PC-9 (cell line): ENCODE measurements at regions not wholly inside any gene's neighbourhood (a gene's known extent, or its start where the extent isn't known, plus 50 kb on each side); places are given as distances from the start of the nearest gene placed in this dataset.

ENCODE experiments used
- BruUV-seq: library from RNA; stranded (reverse); fragments of 400-500 nt; replicated peaks from 2 replicates; lab custom pipeline; 2021; lab: Mats Ljungman, UMichigan
- CTCF ChIA-PET: fragments of 300-600 bp; sonication (Branson Sonifier 250); formaldehyde crosslinking; loops from one replicate; lab custom pipeline; 2022; ENCODE audit warnings: antibody characterized with exemption; lab: Charles Lee
- POLR2A ChIA-PET: fragments of 300-600 bp; sonication (Branson Sonifier 250); formaldehyde crosslinking; loops from one replicate; lab custom pipeline; 2022; ENCODE audit warnings: antibody characterized with exemption; ENCODE audit not compliant: unreplicated experiment; lab: Charles Lee
- DNase-seq, 2 experiments: peaks; one replicate each; pipeline versions ENCODE4 v3.0.0 to v3.0.0-alpha.2; 2015 to 2022; ENCODE audit warnings: mixed read lengths in 1 of 2
- H2AFZ ChIP-seq: fragments of 200-600 bp; sonication (generic); 2 replicates; pipeline ENCODE4 v1.8.1; 2017; ENCODE audit warnings: antibody characterized with exemption
- H3F3A ChIP-seq: fragments of 200-600 bp; sonication (generic); 2 replicates; pipeline ENCODE4 v1.8.1; 2017; ENCODE audit warnings: antibody characterized with exemption, mild to moderate bottlenecking, low read depth; ENCODE audit not compliant: insufficient read depth
- H3K27ac ChIP-seq: fragments of 200-600 bp; sonication (generic); 2 replicates; pipeline ENCODE4 v1.6.1; 2016; ENCODE audit warnings: mixed run types
- H3K27me3 ChIP-seq: fragments of 200-600 bp; sonication (generic); 2 replicates; pipeline ENCODE4 v1.6.1; 2016; ENCODE audit warnings: low read depth, mixed run types; ENCODE audit not compliant: insufficient read depth
- H3K36me3 ChIP-seq: fragments of 200-600 bp; sonication (generic); 2 replicates; pipeline ENCODE4 v1.6.1; 2016; ENCODE audit warnings: low read depth, mixed run types
- H3K4me1 ChIP-seq: fragments of 200-600 bp; sonication (generic); replicated peaks from 2 replicates; pipeline ENCODE4 v1.6.1; 2016; ENCODE audit warnings: mixed run types; ENCODE audit not compliant: insufficient read depth
- H3K4me2 ChIP-seq: fragments of 200-600 bp; sonication (generic); 2 replicates; pipeline ENCODE4 v1.6.1; 2017; ENCODE audit warnings: mixed run types
- H3K4me3 ChIP-seq: fragments of 200-600 bp; sonication (generic); 2 replicates; pipeline ENCODE4 v1.6.1; 2016; ENCODE audit warnings: mixed run types
- H3K79me2 ChIP-seq: fragments of 200-600 bp; sonication (generic); 2 replicates; pipeline ENCODE4 v1.6.1; 2017; ENCODE audit warnings: low read depth, mixed run types
- H3K9me2 ChIP-seq: fragments of 200-600 bp; sonication (generic); 2 replicates; pipeline ENCODE4 v1.8.1; 2017; ENCODE audit warnings: mild to moderate bottlenecking; ENCODE audit not compliant: insufficient read depth
- H3K9me3 ChIP-seq: fragments of 200-600 bp; sonication (generic); 2 replicates; pipeline ENCODE4 v1.8.1; 2016; ENCODE audit warnings: low read depth; ENCODE audit not compliant: insufficient read depth
- H4K20me1 ChIP-seq: fragments of 200-600 bp; sonication (generic); 2 replicates; pipeline ENCODE4 v1.8.1; 2017; ENCODE audit not compliant: insufficient read depth
- EZH2 ChIP-seq: fragments of 200-600 bp; sonication (generic); IDR thresholded peaks from 2 replicates; pipeline ENCODE4 v1.8.0; 2017; ENCODE audit warnings: antibody characterized with exemption, low read depth
- intact Hi-C: fragments of 100-400 bp; cut with micrococcal nuclease; formaldehyde crosslinking; loops from one replicate; pipeline ENCODE4 v1.10.0; 2022; ENCODE audit not compliant: unreplicated experiment
- TF ChIP-seq, protein P1 (sequence below): fragments of 200-600 bp; sonication (generic); conservative IDR thresholded peaks from 2 replicates; pipeline ENCODE4 v1.6.1; 2017; ENCODE audit warnings: mixed run types, antibody characterized with exemption, mild to moderate bottlenecking, moderate library complexity

DNA sequence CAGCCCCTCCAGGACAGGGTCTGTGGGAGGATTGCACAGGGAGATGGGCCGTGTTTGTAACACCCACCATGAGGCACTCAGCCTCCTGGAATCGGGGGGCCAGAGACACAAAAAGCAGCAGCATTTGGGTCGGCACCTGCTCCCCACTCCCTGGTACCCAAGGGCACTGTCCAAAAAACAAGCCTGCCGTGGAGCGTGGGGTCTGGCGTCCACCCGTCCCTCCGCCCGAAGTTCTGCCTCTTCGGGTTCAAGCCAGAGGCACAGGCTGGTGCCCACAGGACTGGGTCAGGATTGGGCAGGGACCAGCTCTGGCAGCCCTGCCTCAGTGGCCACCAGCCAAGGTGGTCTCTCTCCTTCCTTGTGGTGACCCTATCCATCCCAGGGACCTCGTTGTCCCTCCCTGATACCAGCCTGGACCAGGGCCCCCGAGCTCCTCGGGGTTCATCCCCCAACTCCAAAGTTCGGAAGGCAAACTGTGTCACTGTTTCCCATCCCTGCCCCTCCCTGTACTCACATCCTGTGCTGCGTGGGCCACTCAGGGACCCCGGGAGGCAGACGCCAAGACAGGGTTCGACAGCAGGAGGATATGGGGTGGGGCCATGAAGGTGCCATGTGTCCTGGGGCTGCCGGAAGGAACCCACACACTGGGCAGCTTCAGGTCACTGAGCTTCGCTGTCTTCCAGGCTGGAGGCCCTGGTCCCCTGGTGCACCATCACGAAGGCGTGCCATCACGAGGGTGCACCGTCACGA, 126.0 kb upstream of the HDAC4 start:
- Histone ChIP-seq H3K4me3 (no peak overlapping the region), H3F3A (no peaks in the 10 kb centered on the region), H3K9me3 (no peaks in the 10 kb centered on the region), H3K4me1 (no peaks in the 10 kb centered on the region), H4K20me1 (no peaks in the 10 kb centered on the region), H3K27me3 (peaks cover 91% of the 10 kb centered on the region), H2AFZ (no peak overlapping the region), H3K79me2 (no peaks in the 10 kb centered on the region), H3K27ac (no peak overlapping the region), H3K4me2 (no peak overlapping the region), H3K36me3 (no peaks in the 10 kb centered on the region), H3K9me2 (no peaks in the 10 kb centered on the region)
- TF ChIP-seq, protein P1, sequence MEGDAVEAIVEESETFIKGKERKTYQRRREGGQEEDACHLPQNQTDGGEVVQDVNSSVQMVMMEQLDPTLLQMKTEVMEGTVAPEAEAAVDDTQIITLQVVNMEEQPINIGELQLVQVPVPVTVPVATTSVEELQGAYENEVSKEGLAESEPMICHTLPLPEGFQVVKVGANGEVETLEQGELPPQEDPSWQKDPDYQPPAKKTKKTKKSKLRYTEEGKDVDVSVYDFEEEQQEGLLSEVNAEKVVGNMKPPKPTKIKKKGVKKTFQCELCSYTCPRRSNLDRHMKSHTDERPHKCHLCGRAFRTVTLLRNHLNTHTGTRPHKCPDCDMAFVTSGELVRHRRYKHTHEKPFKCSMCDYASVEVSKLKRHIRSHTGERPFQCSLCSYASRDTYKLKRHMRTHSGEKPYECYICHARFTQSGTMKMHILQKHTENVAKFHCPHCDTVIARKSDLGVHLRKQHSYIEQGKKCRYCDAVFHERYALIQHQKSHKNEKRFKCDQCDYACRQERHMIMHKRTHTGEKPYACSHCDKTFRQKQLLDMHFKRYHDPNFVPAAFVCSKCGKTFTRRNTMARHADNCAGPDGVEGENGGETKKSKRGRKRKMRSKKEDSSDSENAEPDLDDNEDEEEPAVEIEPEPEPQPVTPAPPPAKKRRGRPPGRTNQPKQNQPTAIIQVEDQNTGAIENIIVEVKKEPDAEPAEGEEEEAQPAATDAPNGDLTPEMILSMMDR = no peak
- no peak for TF ChIP-seq EZH2
- ChIA-PET CTCF (no interaction called here), POLR2A (no interaction called here)
- intact Hi-C loops = no loop called here
- no TSS peak for BruUV-seq
- DNase-seq = no peak

DNA sequence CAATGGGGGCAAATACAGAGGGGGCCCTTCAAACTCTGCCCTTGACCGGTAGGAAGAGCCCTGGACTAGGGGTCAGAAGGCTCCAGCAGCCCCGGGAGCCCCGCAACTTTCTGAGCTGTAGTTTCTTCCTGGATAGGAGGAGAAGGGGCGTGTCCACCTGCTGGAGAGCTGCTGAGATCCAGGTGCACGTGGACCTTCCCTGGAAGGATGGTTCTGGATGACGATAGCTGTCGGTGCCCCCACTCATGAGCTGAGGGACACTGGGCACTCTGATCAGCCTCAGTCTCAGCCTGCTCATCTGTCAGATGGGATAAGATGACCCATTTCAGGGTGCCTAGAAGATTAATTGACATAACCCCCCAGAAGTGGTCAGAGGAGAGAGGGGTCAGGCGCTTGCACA, 125.2 kb upstream of the HDAC4 start:
- Histone ChIP-seq H3K9me2 (no peaks in the 10 kb centered on the region), H3K4me2 (no peak overlapping the region), H3K4me1 (no peaks in the 10 kb centered on the region), H3K36me3 (no peaks in the 10 kb centered on the region), H3K79me2 (no peaks in the 10 kb centered on the region), H3K9me3 (no peaks in the 10 kb centered on the region), H4K20me1 (no peaks in the 10 kb centered on the region), H3K27ac (no peak overlapping the region), H3F3A (no peaks in the 10 kb centered on the region), H3K27me3 (peaks cover 91% of the 10 kb centered on the region), H3K4me3 (no peak overlapping the region), H2AFZ (no peak overlapping the region)
- no peak for DNase-seq
- intact Hi-C loops = no loop called here
- CTCF ChIA-PET = no interaction called here
- TF ChIP-seq, protein P1 = no peak
- no peak for TF ChIP-seq EZH2
- POLR2A ChIA-PET = no interaction called here
- BruUV-seq = no TSS peak

DNA sequence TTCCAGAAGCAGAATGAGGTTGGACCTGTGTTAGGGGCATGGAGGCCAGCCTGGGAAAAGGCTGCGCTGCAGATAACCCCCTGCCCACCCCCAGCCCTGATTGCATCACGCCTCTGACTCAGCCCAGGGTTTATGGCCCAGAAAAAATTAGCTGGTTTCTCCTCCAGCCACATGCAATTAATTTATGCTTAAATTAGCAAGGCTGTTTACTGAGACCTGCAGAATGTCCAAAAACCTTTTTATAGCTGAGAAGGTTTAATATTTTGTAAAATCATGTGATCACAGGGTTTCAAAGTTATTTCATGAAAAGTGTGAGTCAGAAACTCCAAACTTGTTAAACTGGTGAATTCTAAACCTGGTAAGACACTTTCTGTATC, 123.1 kb upstream of the HDAC4 start:
- TF ChIP-seq, protein P1 = no peak
- no peak for TF ChIP-seq EZH2
- no peak for DNase-seq
- POLR2A ChIA-PET = no interaction called here

More for the DNA sequence above, 123.1 kb upstream of the HDAC4 start:
- H3K79me2 ChIP-seq = no peaks in the 10 kb centered on the region
- CTCF ChIA-PET = no interaction called here
- no peak overlapping the region for H3K4me3 ChIP-seq
- H4K20me1 ChIP-seq = no peaks in the 10 kb centered on the region
- no TSS peak for BruUV-seq
- no peaks in the 10 kb centered on the region for H3K9me3 ChIP-seq
- H3K4me1 ChIP-seq = no peaks in the 10 kb centered on the region
- H3K27me3 ChIP-seq = peaks cover 91% of the 10 kb centered on the region
- no peaks in the 10 kb centered on the region for H3K36me3 ChIP-seq
- no peak overlapping the region for H3K4me2 ChIP-seq
- H3K27ac ChIP-seq = no peak overlapping the region
- H2AFZ ChIP-seq = no peak overlapping the region
- intact Hi-C loops = no loop called here
- H3F3A ChIP-seq = no peaks in the 10 kb centered on the region
- H3K9me2 ChIP-seq = no peaks in the 10 kb centered on the region
